Panc1 (cell line): ENCODE measurements at regions not wholly inside any gene's neighbourhood (a gene's known extent, or its start where the extent isn't known, plus 50 kb on each side); places are given as distances from the start of the nearest gene placed in this dataset.
"Not testable (repeated sequence)": the region's sequence is repeated elsewhere in the genome, so short reads cannot be mapped to it uniquely, and the experiment has no call there.

ENCODE experiments used
- ATAC-seq: fragments of 200-7000 bp; cut with Tn5 transposase; 2 replicates; pipeline ENCODE4 v1.9.1; 2020; ENCODE audit warnings: mild to moderate bottlenecking, moderate library complexity
- BruUV-seq: library from RNA; stranded (reverse); fragments of 400-500 nt; replicated peaks from 2 replicates; lab custom pipeline; 2021; lab: Mats Ljungman, UMichigan
- CTCF ChIA-PET: fragments of 300-600 bp; sonication (Branson Sonifier 250); formaldehyde crosslinking; loops from one replicate; lab custom pipeline; 2022; ENCODE audit warnings: antibody characterized with exemption; lab: Charles Lee
- POLR2A ChIA-PET: fragments of 300-600 bp; sonication (Branson Sonifier 250); formaldehyde crosslinking; loops from one replicate; lab custom pipeline; 2022; ENCODE audit warnings: antibody characterized with exemption; lab: Charles Lee
- DNase-seq: peaks from one replicate; pipeline ENCODE4 v3.0.0-alpha.2; 2010; ENCODE audit warnings: low read depth, low spot score
- H3K27ac ChIP-seq: 2 replicates; pipeline ENCODE4 v1.5.1; 2011; ENCODE audit warnings: mild to moderate bottlenecking, low read length, inconsistent platforms
- H3K27me3 ChIP-seq: fragments of 200-500 bp; sonication (Bioruptor generic); 2 replicates; pipeline ENCODE4 v1.6.0; 2014; ENCODE audit warnings: low read length, inconsistent platforms; ENCODE audit not compliant: control insufficient read depth, insufficient read depth
- H3K36me3 ChIP-seq: fragments of 200-500 bp; sonication (Bioruptor generic); 2 replicates; pipeline ENCODE4 v1.5.1; 2014; ENCODE audit warnings: inconsistent platforms, mild to moderate bottlenecking, low read length, moderate library complexity; ENCODE audit not compliant: control insufficient read depth, insufficient read depth
- H3K4me1 ChIP-seq: 2 replicates; pipeline ENCODE4 v1.5.1; 2011; ENCODE audit warnings: inconsistent platforms, mild to moderate bottlenecking, low read length, moderate library complexity; ENCODE audit not compliant: control insufficient read depth, insufficient read depth
- H3K4me3 ChIP-seq, 2 experiments: 2 replicates each; pipeline ENCODE4 v1.5.1; 2011 to 2012; ENCODE audit warnings: low read depth in 2 of 2, low read length in 2 of 2, mild to moderate bottlenecking in 2 of 2, inconsistent platforms in 1 of 2, moderate library complexity in 1 of 2
- H3K9me3 ChIP-seq: fragments of 200-500 bp; sonication (Bioruptor generic); 2 replicates; pipeline ENCODE4 v1.5.1; 2014; ENCODE audit warnings: low read depth, mild to moderate bottlenecking, inconsistent platforms, low read length, moderate library complexity; ENCODE audit not compliant: control insufficient read depth, insufficient read depth
- POLR2AphosphoS5 ChIP-seq: IDR thresholded peaks from 2 replicates; pipeline ENCODE4 v1.6.1; 2012; ENCODE audit warnings: mild to moderate bottlenecking, low read depth, low read length, moderate library complexity
- SIN3A ChIP-seq: IDR thresholded peaks from 2 replicates; pipeline ENCODE4 v1.6.1; 2012; ENCODE audit warnings: low read depth, mild to moderate bottlenecking, low read length, moderate library complexity, borderline replicate concordance; ENCODE audit not compliant: insufficient read depth
- TCF7L2 ChIP-seq: IDR thresholded peaks from 2 replicates; pipeline ENCODE4 v1.6.1; 2011; ENCODE audit warnings: mild to moderate bottlenecking, low read depth, low read length, inconsistent platforms
- in situ Hi-C: cut with HindIII; loops from 2 replicates; pipeline ENCODE4 v1.10.0; 2016; ENCODE audit warnings: low sequenced_read_pairs, low pct_unique_long_range_greater_than_20kb
- intact Hi-C: fragments of 100-400 bp; cut with micrococcal nuclease; formaldehyde crosslinking; loops from one replicate; pipeline ENCODE4 v1.10.0; 2022; ENCODE audit not compliant: unreplicated experiment
- TF ChIP-seq, protein P1 (sequence below): fragments of 450-650 bp; IDR thresholded peaks from 2 replicates; pipeline ENCODE4 v1.5.1; 2017; ENCODE audit warnings: mild to moderate bottlenecking
- TF ChIP-seq, protein P2 (sequence below), 2 experiments: IDR thresholded peaks; 2 replicates each; pipeline ENCODE4 v1.6.1; 2011 to 2012; ENCODE audit warnings: low read depth in 2 of 2, control low read depth in 1 of 2, low read length in 1 of 2, mild to moderate bottlenecking in 1 of 2, moderate library complexity in 1 of 2; ENCODE audit not compliant: insufficient read depth in 1 of 2

DNA sequence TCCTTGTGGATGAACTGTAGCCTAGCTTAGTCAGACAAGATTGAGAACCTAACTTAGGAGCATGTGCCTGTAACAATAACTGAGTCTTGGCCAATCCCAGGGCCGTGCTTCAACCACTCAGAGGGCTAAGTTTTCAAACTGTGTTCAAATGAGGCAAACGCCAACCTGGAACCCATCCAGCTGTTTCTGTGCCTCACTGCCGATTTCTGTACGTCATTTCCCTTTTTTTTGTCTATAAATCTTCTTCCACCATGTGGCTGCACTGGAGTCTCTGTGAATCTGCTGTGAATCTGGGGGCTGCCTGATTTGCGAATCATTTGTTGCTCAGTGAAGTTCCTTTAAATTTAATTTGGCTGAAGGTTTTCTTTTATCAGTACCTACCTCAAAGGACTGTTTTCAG lies 115.0 kb upstream of the CHD6 start:
- H3K9me3 ChIP-seq, result no peaks in the 10 kb centered on the region
- H3K27ac ChIP-seq, result no peak overlapping the region
- ATAC-seq (no peak), DNase-seq (no peak)
- no TSS peak for BruUV-seq
- H3K4me1 ChIP-seq, result no peaks in the 10 kb centered on the region
- ChIA-PET POLR2A (no interaction called here), CTCF (interaction anchor here (0.6 kb wide), 1 partner anchor 198 kb away, joined by 3 read pairs; no protein-coding TSS in a partner anchor)
- intact Hi-C loops (no loop called here), in situ Hi-C loops (no loop called here)
- H3K27me3 ChIP-seq, result no peaks in the 10 kb centered on the region; the same call in 1 of the 2 replicates
- H3K4me3 ChIP-seq, result no peak overlapping the region
- no peaks in the 10 kb centered on the region for H3K36me3 ChIP-seq
- TF ChIP-seq, protein P1, sequence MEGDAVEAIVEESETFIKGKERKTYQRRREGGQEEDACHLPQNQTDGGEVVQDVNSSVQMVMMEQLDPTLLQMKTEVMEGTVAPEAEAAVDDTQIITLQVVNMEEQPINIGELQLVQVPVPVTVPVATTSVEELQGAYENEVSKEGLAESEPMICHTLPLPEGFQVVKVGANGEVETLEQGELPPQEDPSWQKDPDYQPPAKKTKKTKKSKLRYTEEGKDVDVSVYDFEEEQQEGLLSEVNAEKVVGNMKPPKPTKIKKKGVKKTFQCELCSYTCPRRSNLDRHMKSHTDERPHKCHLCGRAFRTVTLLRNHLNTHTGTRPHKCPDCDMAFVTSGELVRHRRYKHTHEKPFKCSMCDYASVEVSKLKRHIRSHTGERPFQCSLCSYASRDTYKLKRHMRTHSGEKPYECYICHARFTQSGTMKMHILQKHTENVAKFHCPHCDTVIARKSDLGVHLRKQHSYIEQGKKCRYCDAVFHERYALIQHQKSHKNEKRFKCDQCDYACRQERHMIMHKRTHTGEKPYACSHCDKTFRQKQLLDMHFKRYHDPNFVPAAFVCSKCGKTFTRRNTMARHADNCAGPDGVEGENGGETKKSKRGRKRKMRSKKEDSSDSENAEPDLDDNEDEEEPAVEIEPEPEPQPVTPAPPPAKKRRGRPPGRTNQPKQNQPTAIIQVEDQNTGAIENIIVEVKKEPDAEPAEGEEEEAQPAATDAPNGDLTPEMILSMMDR, result no peak
- no peak for TF ChIP-seq TCF7L2
- no peak for TF ChIP-seq POLR2AphosphoS5
- TF ChIP-seq, protein P2, sequence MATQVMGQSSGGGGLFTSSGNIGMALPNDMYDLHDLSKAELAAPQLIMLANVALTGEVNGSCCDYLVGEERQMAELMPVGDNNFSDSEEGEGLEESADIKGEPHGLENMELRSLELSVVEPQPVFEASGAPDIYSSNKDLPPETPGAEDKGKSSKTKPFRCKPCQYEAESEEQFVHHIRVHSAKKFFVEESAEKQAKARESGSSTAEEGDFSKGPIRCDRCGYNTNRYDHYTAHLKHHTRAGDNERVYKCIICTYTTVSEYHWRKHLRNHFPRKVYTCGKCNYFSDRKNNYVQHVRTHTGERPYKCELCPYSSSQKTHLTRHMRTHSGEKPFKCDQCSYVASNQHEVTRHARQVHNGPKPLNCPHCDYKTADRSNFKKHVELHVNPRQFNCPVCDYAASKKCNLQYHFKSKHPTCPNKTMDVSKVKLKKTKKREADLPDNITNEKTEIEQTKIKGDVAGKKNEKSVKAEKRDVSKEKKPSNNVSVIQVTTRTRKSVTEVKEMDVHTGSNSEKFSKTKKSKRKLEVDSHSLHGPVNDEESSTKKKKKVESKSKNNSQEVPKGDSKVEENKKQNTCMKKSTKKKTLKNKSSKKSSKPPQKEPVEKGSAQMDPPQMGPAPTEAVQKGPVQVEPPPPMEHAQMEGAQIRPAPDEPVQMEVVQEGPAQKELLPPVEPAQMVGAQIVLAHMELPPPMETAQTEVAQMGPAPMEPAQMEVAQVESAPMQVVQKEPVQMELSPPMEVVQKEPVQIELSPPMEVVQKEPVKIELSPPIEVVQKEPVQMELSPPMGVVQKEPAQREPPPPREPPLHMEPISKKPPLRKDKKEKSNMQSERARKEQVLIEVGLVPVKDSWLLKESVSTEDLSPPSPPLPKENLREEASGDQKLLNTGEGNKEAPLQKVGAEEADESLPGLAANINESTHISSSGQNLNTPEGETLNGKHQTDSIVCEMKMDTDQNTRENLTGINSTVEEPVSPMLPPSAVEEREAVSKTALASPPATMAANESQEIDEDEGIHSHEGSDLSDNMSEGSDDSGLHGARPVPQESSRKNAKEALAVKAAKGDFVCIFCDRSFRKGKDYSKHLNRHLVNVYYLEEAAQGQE (IDR thresholded peaks at IDR 0.05; ENCODE audit: insufficient read depth in 1 of 2, low read depth in 2 of 2, low read length in 1 of 2), result no peak
- no peak for TF ChIP-seq SIN3A

DNA sequence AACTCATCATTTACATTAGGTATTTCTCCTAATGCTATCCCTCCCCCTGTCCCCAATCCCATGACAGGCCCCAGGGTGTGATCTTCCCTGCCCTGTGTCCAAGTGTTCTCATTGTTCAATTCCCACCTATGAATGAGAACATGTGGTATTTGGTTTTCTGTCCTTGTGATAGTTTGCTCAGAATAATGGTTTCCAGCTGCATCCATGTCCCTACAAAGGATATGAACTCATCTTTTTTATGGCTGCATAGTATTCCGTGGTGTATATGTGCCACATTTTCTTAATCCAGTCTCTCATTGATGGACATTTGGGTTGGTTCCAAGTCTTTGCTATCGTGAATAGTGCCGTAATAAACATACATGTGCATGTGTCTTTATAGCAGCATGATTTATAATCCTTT lies 113.0 kb upstream of the CHD6 start:
- intact Hi-C loops, CTCF ChIA-PET, H3K4me3 ChIP-seq, POLR2A ChIA-PET, H3K9me3 ChIP-seq, H3K27ac ChIP-seq, in situ Hi-C loops, H3K36me3 ChIP-seq, BruUV-seq, H3K27me3 ChIP-seq, ATAC-seq, H3K4me1 ChIP-seq, DNase-seq: not testable (repeated sequence)

DNA sequence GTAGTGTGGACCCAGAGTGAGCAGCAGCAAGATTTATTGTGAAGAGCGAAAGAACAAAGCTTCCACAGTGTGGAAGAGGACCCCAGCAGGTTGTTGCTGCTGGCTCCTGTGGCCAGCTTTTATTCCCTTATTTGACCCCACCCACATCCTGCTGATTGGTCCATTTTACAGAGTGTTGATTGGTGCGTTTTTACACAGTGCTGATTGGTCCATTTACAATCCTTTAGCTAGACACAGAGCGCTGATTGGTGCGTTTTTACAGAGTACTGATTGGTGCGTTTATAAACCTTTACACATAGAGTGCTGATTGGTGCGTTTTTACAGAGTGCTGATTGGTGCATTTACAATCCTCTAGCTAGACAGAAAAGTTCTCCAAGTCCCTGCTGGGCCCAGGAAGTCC lies 109.5 kb upstream of the CHD6 start:
- CTCF ChIA-PET, result interaction anchor here (0.6 kb wide), 1 partner anchor 388 kb away, joined by 3 read pairs; no protein-coding TSS in a partner anchor
- POLR2A ChIA-PET, result not testable (repeated sequence)

More for the DNA sequence above, 109.5 kb upstream of the CHD6 start:
- intact Hi-C loops, DNase-seq, H3K36me3 ChIP-seq, H3K9me3 ChIP-seq, H3K4me1 ChIP-seq, H3K27ac ChIP-seq, H3K4me3 ChIP-seq, BruUV-seq, ATAC-seq, H3K27me3 ChIP-seq, in situ Hi-C loops: not testable (repeated sequence)
